ENCODE measurements at regions not wholly inside any gene's neighbourhood (a gene's known extent, or its start where the extent isn't known, plus 50 kb on each side); places are given as distances from the start of the nearest gene placed in this dataset.
A peak's percentile ranks its signal among the peaks of the same experiment; 100 is the strongest.

GRCh38 chr1:157932069-157932468 is 61.4 kb upstream of the KIRREL1 start (continued):
- TF ChIP-seq ZNF592 (IDR thresholded peaks at IDR 0.05), result 0 out of 2 replicates have a peak, but pooled peaks have one; percentile 47
- TF ChIP-seq ZBTB1 (CRISPR knock-in tag; IDR thresholded peaks at IDR 0.05; ENCODE audit: borderline replicate concordance, low read depth), result no peak
- TF ChIP-seq ETS1 (conservative IDR thresholded peaks at IDR 0.05; ENCODE audit: control insufficient read depth, low read depth, low read length), result no peak
- TF ChIP-seq SFPQ (IDR thresholded peaks at IDR 0.05; ENCODE audit: low read depth, low read length), result no peak
- TF ChIP-seq XRCC4 (IDR thresholded peaks at IDR 0.05; ENCODE audit: extremely low read depth, insufficient read depth, insufficient read length), result no peak
